HG02623 (cell line): ENCODE measurements at regions not wholly inside any gene's neighbourhood (a gene's known extent, or its start where the extent isn't known, plus 50 kb on each side); places are given as distances from the start of the nearest gene placed in this dataset.
"Not testable (repeated sequence)": the region's sequence is repeated elsewhere in the genome, so short reads cannot be mapped to it uniquely, and the experiment has no call there.

Experiments
- ATAC-seq: cut with Tn5 transposase; IDR thresholded peaks from one replicate; pipeline ENCODE4 v1.9.1; 2021; ENCODE audit warnings: moderate library complexity; ENCODE audit not compliant: unreplicated experiment

- no peak for ATAC-seq
These were observed 211.9 kb upstream of the IRX4 start for GRCh38 chr5:2094616-2094995.

- no peak for ATAC-seq
These were observed 211.3 kb upstream of the IRX4 start for GRCh38 chr5:2093859-2094615.

- no peak for ATAC-seq
These were observed 209.2 kb upstream of the IRX4 start for GRCh38 chr5:2091921-2092320.

GRCh38 chr5:2087980-2088379 is 205.3 kb upstream of the IRX4 start:
- no peak for ATAC-seq

- no peak for ATAC-seq
These were observed 192.6 kb upstream of the IRX4 start for GRCh38 chr5:2075365-2075764.

GRCh38 chr5:2071562-2071961 is 188.8 kb upstream of the IRX4 start:
- no peak for ATAC-seq

- not testable (repeated sequence) for ATAC-seq
These were observed 188.1 kb upstream of the IRX4 start for GRCh38 chr5:2070787-2071186.

GRCh38 chr5:2068531-2068930 is 185.8 kb upstream of the IRX4 start:
- ATAC-seq = no peak

GRCh38 chr5:2066373-2066772 is 183.6 kb upstream of the IRX4 start:
- no peak for ATAC-seq

- ATAC-seq = not testable (repeated sequence)
These were observed 180.7 kb upstream of the IRX4 start for GRCh38 chr5:2063380-2063779.

- no peak for ATAC-seq
These were observed 170.0 kb upstream of the IRX4 start for GRCh38 chr5:2052687-2053086.

- no peak for ATAC-seq
These were observed 167.2 kb upstream of the IRX4 start for GRCh38 chr5:2049876-2050275.

- ATAC-seq = no peak
These were observed 165.9 kb upstream of the IRX4 start for GRCh38 chr5:2048664-2049063.

- no peak for ATAC-seq
These were observed 164.7 kb upstream of the IRX4 start for GRCh38 chr5:2047341-2047927.

GRCh38 chr5:2044041-2044440 is 161.3 kb upstream of the IRX4 start:
- no peak for ATAC-seq

GRCh38 chr5:2039180-2039531 is 156.4 kb upstream of the IRX4 start:
- ATAC-seq = no peak

- peak; percentile 86 for ATAC-seq
These were observed 155.8 kb upstream of the IRX4 start for GRCh38 chr5:2038321-2039179.

- ATAC-seq = no peak
These were observed 154.2 kb upstream of the IRX4 start for GRCh38 chr5:2036885-2037284.

GRCh38 chr5:2032432-2032831 is 149.7 kb upstream of the IRX4 start:
- ATAC-seq = no peak

GRCh38 chr5:2031581-2031980 is 148.9 kb upstream of the IRX4 start:
- ATAC-seq = no peak

GRCh38 chr5:2030131-2030530 is 147.4 kb upstream of the IRX4 start:
- ATAC-seq = no peak

GRCh38 chr5:2029206-2029605 is 146.5 kb upstream of the IRX4 start:
- no peak for ATAC-seq
